Activated CD4-positive, alpha-beta T cell treated with anti-CD3 and anti-CD28 coated beads, Interleukin-2, amount 50 U/mL, for 4 hours (primary cell): ENCODE measurements at regions not wholly inside any gene's neighbourhood (a gene's known extent, or its start where the extent isn't known, plus 50 kb on each side); places are given as distances from the start of the nearest gene placed in this dataset.
A peak's percentile ranks its signal among the peaks of the same experiment; 100 is the strongest.
"Not testable (repeated sequence)": the region's sequence is repeated elsewhere in the genome, so short reads cannot be mapped to it uniquely, and the experiment has no call there.

Experiments used
- DNase-seq, 2 experiments: peaks; one replicate each; pipeline ENCODE4 v3.0.0-alpha.2; 2020

DNA sequence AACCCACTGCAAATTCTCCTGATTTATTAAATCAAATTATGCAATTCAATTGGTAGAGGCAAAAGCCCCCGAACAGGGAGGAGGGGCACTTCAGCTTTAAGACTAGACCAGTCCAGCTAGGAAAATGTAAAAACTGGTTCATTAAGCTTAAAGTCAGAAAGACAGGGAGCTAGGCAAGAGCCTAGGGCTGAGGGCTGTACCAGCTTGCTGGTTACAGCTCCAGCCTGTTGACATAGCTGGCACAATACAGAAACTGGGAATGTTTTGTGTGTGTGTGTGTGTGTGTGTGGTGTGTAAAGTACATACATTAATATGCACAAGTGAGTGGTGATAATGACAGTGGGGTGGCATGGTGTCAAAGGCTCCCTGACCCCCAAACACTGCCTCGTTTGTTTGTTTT, 307.0 kb upstream of the CELF4 start:
- DNase-seq: no peak

- DNase-seq: no peak
Observed at GRCh38 chr18:37871561-37871960, 306.0 kb upstream of the CELF4 start.

- DNase-seq: no peak
Observed at GRCh38 chr18:37869051-37869450, 303.5 kb upstream of the CELF4 start.

GRCh38 chr18:37864122-37864521, 298.5 kb upstream of the CELF4 start:
- DNase-seq: no peak

- no peak for DNase-seq
Observed at GRCh38 chr18:37861981-37862380, 296.4 kb upstream of the CELF4 start.

GRCh38 chr18:37854396-37854795, 288.8 kb upstream of the CELF4 start:
- DNase-seq: no peak

DNA sequence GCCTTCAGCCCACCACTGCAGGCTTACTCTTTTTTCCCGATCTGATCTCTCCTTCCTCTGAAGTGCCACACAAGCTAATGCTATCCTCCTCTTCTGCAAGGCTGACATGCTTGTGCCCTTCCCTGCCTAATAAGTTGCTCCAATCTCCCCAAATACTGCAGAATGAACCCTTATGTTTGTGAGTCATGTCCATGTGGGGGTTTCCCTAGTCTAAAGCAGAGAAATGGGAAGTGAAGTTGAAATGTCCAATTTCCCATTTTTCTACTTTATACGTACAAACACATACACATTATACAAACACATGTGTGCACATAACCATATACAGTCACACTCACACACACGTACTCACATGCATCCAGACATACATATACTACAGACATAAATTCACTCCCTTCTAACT, 288.1 kb upstream of the CELF4 start:
- no peak for DNase-seq

GRCh38 chr18:37852464-37852863, 286.9 kb upstream of the CELF4 start:
- no peak for DNase-seq

- DNase-seq: no peak
Observed at GRCh38 chr18:37847544-37847943, 281.9 kb upstream of the CELF4 start.

- DNase-seq: no peak
Observed at GRCh38 chr18:37846996-37847395, 281.4 kb upstream of the CELF4 start.

- DNase-seq: no peak
Observed at GRCh38 chr18:37845498-37845897, 279.9 kb upstream of the CELF4 start.

GRCh38 chr18:37844209-37844970, 278.8 kb upstream of the CELF4 start:
- DNase-seq: no peak

GRCh38 chr18:37838083-37838482, 272.5 kb upstream of the CELF4 start:
- DNase-seq: no peak

- no peak for DNase-seq
Observed at GRCh38 chr18:37836071-37836970, 270.7 kb upstream of the CELF4 start.

DNA sequence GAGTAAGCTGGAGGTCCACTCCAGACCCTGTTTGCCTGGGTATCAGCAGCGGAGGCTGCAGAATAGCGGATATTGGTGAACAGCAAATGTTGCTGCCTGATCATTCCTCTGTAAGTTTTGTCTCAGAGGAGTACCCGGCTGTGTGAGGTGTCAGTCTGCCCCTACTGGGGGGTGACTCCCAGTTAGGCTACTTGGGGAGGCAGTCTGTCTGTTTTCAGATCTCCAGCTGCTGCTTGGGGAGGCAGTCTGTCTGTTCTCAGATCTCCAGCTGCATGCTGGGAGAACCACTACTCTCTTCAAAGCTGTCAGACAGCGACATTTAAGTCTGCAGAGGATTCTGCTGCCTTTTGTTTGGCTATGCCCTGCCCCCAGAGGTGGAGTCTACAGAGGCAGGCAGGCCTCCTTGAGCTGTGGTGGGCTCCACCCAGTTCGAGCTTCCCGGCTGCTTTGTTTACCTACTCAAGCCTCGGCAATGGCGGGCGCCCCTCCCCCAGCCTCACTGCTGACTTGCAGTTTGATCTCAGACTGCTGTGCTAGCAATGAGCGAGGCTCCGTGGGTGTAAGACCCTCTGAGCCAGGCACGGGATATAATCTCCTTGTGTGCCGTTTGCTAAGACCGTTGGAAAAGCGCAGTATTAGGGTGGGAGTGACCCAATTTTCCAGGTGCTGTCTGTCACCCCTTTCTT, 266.6 kb upstream of the CELF4 start:
- not testable (repeated sequence) for DNase-seq

- no peak for DNase-seq
Observed at GRCh38 chr18:37812961-37813360, 247.4 kb upstream of the CELF4 start.

GRCh38 chr18:37805773-37806404, 240.3 kb upstream of the CELF4 start:
- DNase-seq: no peak

DNA sequence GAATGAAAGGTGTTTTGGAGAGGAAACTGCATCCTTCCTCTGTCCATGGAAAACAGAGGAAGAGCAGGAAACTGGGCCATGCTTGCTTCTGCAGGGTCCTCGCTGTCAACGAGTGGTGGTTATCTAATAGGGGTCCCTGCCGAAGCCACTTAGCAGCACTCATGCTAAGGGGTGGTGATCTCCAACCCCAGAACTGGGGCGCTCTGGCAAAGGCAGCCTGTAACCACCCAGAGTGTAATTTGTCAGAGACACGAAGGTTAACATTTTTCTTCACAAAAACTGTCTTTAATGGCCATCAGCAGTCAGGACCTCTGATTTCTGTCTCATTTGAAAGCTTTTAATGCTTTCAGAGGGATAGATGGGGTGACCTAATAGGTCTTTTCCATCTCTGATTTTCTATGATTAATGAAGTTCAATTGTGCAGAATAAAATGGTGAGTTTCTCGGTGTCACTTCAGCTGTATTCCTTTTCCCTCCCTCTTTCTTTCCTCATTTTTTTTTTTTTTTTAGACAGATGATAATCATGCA, 231.3 kb upstream of the CELF4 start:
- DNase-seq: no peak

- DNase-seq: no peak
Observed at GRCh38 chr18:37787452-37787851, 221.9 kb upstream of the CELF4 start.

- DNase-seq: no peak
Observed at GRCh38 chr18:37783771-37784170, 218.2 kb upstream of the CELF4 start.

- no peak for DNase-seq
Observed at GRCh38 chr18:37779220-37779619, 213.6 kb upstream of the CELF4 start.

- DNase-seq: peak in 1 of 2 experiments; percentile 7
Observed at GRCh38 chr18:37778417-37779165, 213.0 kb upstream of the CELF4 start.
